RPMI7951 (cell line): ENCODE measurements at regions not wholly inside any gene's neighbourhood (a gene's known extent, or its start where the extent isn't known, plus 50 kb on each side); places are given as distances from the start of the nearest gene placed in this dataset.
"Not testable (repeated sequence)": the region's sequence is repeated elsewhere in the genome, so short reads cannot be mapped to it uniquely, and the experiment has no call there.

ENCODE experiments used
- DNase-seq: peaks from one replicate; pipeline ENCODE4 v3.0.0-alpha.2; 2012; ENCODE audit warnings: low read depth

- DNase-seq: no peak
Observed at GRCh38 chr6:103178193-103178592, 1681.5 kb downstream of the HACE1 start.

- DNase-seq: no peak
Observed at GRCh38 chr6:103177791-103178190, 1681.9 kb downstream of the HACE1 start.

DNA sequence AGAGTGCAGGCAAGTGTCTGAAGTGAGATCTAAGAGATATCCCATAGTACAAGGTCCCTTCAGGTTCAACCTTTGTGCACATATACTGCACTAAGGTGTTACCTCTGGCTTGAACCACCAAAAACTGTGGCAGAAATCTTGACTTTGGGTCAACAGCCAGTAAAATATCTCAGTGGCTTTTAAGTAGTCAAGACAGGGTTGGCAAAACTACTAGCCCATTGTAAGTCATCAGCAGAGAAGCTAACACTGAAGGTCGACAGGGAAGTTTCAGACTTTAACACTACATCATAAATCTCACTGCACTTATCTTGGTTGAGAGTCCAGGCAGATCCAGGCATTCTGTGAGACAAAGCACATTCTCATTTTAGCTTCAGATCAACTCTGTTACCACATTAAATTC lies 1684.7 kb downstream of the HACE1 start:
- no peak for DNase-seq

GRCh38 chr6:103167345-103168071 lies 1692.2 kb downstream of the HACE1 start:
- no peak for DNase-seq

DNA sequence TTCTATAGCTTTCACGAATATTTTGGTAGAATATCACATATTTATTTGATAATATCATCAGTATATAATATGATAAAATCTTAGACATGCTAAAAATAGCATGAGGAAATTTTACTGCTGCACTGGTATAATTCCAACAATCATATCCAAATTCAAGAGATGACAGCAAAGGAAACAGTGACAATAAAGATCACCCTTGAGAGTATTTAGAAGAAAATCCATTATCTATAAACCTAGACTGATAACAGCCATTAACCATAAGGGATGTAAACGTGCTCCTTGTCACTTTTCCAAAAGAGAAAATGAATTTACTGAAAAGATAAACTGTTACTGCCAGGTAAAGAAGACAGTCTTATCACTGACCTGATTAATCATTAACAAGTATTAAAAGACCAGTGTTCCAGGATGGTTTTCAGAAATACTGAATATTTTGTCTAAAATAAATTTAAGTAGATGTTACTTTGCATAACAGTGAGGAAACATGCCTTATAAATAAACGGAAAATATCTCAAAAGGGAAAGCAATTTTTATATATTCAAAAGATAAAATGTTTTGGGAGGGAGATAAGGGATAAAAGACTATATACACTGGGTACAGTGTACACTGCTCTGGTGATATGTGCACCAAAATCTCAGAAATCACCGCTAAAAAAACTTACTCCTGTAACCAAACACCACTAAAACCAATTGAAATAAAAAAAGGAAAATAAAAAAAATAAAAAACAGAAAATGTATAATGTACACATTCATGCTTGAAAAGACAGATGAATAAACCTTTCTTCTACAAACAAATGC lies 1704.7 kb downstream of the HACE1 start:
- no peak for DNase-seq

DNA sequence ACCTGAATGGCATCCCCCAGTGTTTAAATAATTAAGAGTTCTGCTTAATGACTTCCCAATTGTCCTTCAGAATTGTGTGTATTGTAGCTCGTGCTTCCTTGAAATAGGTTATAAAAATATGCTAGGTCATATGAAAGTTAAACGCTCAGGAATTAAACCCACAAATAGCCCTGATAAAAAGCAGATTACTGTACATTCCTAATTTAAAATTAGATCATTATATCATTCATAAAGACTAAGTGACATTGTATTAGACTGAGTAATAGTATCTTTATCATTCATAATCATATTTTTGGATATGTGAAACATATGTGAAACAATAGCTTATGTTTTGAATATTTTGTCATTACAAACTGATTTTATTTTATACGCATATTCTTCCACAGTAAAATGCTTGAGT lies 1706.7 kb downstream of the HACE1 start:
- DNase-seq: no peak

DNA sequence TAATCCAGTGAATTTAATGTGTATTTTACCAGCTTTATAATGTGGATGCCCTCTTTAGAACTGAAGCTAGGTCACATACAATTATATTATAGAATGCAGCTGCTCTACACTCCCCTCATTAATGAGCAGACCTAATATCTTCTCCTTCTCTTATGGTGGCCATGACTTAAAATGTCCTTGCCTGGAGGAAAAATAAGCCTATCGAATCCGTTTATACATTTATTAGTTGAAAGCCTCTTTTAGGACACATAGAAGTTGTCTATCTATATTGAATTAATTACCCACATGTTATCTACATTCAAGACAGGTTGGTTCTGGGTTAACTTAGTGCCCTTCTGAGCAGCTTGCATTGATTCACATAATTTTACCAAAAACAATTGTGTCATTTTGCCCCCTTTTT lies 1716.8 kb downstream of the HACE1 start:
- DNase-seq: no peak

DNA sequence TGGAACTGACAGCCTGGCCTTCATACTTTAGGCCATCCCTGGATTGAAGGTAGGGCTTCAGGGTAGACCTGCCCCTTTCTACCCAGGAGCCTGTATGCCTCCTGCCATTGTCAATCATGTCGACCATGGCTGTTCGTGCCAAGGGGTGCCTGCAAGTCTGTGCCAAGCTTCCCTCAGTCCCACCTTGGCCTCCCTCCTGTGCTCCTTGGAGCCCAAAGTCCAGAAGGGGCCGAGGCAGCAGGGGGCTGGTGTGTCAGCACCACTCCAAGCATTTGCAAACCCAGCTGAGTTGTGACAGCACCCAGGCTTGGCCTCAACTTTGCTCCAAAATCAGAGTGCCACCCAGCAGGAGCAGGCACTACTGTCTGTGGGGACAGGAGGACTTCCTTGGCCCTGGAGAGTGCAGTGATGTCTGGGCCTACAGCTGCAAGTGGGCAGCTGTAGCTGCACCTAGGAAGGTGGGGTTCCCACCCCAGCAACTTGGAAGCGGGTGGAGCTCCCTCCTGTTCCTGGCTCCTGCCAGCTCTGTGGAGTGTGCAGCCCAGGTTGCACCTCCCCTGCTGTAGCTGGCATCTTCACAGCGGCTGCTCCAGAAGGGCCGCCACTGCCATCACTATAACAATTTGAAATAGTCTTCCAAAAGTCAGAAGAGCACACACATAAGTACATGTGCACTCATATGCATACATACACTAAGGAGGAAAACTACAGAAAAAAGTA lies 1719.3 kb downstream of the HACE1 start:
- DNase-seq: no peak

DNA sequence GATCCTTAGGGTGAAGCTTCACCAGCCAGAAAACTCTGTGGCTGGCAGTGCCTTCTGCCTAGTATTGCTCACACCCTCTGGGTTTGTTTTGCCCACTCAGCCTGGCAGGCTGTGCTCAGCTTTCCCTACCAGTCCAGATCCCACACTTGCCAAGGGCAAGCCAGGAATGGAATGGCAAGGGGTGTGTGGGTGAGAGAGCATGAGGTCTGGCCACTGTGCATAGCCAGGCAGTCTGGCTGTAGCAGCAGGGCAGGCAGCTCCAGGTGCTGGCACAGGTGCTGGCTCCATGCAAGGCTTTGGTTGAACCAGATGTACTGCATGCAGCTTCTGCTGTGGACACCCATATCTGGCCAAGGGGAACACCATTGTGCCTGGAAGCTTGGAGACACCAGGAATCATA lies 1720.3 kb downstream of the HACE1 start:
- no peak for DNase-seq

- no peak for DNase-seq
Observed at GRCh38 chr6:103124471-103124870, 1731.0 kb downstream of the GRIK2 start.

DNA sequence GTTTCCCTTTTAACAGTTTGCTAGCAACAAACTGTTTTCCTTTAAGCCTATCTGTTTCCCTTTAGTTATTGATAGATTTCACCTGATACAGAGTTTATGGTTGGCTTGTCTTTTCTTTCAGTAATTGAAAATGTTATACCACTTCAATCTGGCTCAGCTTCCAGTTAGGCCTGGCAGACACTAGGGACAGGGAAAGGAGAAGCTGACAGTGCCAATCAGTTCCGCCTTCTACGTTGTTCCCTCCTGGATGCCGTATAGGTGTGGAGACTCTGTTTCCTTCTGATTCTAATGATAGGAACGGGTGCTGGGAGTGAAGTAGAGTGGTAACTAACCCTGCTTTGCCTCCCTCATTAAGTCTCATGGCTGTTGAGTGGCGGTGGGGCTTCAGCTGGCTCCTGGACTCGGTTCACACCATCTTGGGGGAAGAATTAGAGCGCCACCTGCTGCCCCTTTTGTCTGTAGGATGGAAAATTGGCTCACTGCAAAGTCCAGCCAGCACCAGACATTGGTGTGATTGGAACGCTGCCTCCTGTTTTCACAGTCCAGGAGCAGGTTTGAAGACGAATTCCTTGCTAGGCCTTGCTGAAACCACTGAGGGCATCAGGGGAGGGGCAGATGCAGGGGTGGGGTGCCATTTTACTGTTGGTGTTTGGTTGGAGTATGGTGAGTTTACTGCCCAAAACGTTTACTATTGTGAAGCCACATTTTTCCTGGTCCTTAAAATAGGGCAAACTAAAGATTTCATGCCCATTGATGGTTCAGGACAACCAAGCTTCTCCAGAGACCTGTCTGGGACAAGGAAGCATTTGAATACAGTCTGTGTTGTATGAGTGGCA lies 1729.5 kb downstream of the GRIK2 start:
- peak; percentile 8 for DNase-seq

- DNase-seq: no peak
Observed at GRCh38 chr6:103119056-103119455, 1725.5 kb downstream of the GRIK2 start.

- no peak for DNase-seq
Observed at GRCh38 chr6:103114582-103114981, 1721.1 kb downstream of the GRIK2 start.

DNA sequence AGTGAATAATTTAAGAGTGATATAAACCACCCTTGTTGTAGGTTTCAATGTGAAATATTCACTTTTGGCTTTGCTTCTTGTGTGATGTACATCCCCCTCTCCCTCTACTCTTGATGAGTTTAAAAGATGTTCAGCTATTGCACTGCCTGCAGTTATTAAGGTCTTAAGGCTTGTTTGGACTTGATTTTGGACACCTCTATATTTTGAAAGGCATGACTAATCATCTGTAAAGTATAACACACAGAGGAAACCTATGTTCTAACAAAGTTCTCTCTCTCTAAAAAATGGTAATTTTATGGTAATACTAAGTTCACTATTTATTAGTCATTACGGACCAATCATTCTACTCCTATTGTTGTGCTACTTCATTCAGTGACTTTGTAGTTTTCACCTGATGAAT lies 1719.9 kb downstream of the GRIK2 start:
- no peak for DNase-seq

GRCh38 chr6:103107985-103108384 lies 1714.5 kb downstream of the GRIK2 start:
- no peak for DNase-seq

DNA sequence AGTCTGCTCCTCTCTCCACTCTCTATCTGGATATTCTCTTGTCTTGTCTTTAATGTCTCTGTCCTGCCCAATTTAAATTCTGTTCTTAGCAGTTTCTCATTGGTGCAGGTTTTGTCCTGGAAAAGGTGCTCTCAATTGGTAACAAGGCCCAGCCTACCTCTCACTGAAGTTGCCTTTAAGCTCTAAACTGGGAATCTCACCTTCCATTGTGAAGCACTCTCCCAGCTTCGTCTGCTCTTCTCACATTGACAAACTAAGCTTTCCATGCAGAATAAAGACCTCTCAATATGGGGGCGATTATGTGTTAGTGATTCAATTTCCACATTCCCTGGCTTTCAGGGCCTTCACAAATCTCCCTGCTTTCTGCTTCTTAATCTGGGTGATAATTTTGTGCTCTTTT lies 1712.2 kb downstream of the GRIK2 start:
- DNase-seq: no peak

- DNase-seq: no peak
Observed at GRCh38 chr6:103101267-103101666, 1707.8 kb downstream of the GRIK2 start.

DNA sequence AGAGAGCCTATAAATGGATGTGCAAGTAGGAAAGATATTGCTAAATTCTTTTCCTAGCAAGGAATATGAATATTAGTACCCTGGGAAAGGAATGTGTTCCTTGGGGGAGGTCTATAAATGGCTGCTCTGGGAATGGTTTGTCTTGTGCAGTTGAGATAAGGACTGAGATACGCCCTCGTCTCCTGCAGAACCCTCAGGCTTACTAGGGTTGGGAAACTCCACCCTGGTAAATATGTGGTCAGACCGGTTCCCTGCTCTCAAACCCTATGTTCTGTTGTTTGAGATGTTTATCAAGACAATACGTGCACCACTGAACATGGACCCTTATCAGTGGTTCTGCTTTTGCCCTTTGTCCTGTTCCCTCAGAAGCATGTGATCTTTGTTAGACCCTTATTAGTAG lies 1698.9 kb downstream of the GRIK2 start:
- DNase-seq: not testable (repeated sequence)

GRCh38 chr6:103085801-103086200 lies 1692.3 kb downstream of the GRIK2 start:
- DNase-seq: no peak

GRCh38 chr6:103081876-103082630 lies 1688.5 kb downstream of the GRIK2 start:
- DNase-seq: no peak

DNA sequence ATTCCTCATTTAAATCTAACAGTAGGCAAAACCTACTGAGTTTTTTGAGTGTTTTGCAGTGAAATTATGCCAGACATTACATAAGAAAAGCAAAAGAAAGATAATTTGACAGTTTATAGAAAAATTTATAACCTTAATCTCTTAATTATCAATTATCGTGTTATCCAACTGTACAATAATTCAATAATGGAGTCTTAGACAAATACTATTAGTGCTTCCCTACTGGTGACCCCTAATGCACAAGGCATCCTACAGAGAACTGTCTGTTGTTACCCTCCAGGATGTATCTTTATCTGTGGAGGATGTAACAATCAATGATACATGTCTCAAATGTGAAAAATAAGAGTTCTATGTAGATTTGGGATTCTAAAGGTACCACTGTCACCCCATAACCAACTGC lies 1687.6 kb downstream of the GRIK2 start:
- no peak for DNase-seq
